COLO829 (cell line): ENCODE measurements at regions not wholly inside any gene's neighbourhood (a gene's known extent, or its start where the extent isn't known, plus 50 kb on each side); places are given as distances from the start of the nearest gene placed in this dataset.
"Not testable (repeated sequence)": the region's sequence is repeated elsewhere in the genome, so short reads cannot be mapped to it uniquely, and the experiment has no call there.

Source experiments
- DNase-seq: peaks from one replicate; pipeline ENCODE4 v3.0.0; 2012; ENCODE audit warnings: low spot score

DNA sequence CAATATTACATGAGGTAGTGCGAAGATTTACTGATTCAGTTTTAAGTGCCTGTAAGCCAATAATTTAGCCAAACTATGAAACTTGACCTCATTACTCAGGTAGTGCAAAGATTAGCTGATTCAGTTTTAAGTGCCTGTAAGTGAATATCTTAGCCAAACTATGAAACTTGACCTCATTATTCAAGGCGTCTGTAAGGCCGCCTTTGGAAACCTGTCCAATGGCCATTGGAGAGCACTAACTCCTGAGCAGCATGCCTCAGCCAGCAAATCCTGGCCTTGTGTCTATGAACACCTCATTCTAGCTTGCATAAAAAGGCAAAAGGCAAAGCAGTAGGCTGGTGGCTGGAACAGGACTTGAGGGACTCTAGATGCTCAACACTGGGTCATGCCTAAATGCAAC, 127.0 kb upstream of the GPR12 start:
- no peak for DNase-seq

DNA sequence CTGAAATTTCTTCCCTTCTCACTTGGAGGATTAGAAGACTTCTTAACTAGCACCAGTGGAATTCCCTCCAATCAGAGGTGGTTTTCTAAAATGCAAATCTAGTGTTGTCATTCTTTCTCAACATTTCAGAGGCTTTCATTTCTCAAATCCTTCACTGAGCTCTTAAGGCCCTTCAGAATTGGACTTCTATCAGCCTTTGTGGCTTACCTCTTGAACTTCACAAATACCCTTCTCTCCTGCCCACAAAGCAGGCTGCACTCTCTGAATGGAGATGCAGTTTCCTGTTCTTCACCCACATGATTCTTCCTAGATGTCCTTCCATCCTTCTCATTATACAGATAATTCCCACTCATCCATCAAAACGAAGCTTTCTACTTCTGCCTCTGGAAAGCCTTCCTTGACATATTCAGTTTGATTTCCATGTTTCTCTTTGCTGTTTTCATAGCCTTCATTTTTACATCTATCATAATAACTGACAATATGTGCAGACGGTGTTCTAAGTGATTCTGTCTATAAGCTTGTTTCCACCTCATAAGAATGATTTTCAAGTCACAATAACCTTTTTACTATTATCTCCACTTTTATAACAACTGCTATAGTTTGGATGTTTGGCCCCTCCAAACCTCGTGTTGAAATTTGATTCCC, 123.1 kb upstream of the GPR12 start:
- DNase-seq = no peak

DNA sequence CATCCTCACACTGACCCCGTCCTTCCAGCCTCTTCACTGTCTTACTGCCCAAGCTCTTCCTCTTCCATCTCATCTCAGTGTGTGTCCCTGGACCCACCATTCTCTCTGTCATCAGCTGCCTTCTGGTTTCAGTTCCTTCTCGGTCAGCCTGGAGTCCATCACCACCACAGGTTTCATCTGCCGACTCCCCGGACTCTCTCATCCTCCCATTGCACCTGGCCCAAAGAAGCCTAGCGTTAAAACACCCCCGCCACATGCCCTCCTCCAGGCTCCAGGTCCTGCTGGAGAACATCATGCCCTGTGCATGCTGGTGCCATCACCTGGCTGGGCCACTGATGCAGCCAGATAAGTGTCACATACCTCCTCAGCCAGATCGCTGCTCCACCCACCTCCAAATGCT, 122.1 kb upstream of the GPR12 start:
- DNase-seq = no peak

DNA sequence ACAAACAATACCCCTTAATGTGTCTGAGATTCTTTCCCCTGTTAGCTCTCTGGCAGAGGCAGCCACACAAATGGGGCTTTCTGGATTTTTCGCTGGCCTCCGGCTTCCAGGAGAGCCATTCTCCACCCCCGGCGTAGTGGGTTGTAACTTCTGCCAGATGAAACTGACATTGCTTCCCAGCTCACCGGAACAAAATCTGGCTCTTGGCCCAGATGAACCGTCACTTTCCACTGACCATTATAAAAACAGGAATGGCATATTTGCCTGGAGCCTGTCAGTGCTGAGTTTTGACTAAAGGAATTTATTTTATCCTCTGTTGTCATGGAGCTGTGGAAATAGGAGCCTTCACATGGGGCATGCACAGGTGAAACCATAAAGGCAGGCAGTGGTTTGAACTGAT, 120.6 kb upstream of the GPR12 start:
- peak; percentile 21 for DNase-seq

DNA sequence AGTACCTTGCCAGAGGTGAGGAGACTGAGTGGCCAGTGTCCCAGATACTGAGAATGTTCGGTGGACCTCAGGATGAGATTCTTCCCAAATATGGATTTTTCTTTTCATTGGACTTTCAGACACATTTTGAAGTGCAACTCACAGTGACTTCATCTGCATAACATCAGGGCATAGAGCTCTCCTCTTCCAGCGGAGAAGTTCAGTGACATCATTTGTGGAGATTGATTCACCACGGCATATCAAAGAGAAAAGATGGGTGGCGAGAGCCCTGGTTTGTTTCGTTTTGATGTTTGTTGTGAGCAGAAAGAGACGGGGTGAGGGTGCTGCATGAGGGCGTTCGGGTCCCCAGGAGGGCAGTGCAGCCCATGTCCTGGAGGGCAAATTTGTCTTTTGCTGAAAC, 120.1 kb upstream of the GPR12 start:
- no peak for DNase-seq

DNA sequence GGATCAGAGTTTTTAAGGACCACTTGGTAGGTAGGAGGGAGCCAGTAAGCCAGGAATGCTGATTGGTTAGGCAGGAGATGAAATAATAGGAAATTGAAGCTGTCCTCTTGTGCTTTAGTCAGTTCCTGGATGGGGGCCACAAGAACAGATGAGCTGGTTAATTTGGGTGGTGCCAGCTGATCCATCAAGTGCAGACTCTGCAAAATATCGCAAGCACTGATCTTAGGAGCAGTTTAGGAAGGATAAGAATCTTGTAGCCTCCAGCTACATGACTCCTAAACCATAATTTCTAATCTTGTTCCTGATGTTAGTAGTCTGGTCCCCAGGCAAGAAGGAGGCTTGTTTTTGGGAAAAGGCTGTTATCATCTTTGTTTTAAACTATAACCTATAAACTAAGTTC, 117.9 kb upstream of the GPR12 start:
- no peak for DNase-seq

DNA sequence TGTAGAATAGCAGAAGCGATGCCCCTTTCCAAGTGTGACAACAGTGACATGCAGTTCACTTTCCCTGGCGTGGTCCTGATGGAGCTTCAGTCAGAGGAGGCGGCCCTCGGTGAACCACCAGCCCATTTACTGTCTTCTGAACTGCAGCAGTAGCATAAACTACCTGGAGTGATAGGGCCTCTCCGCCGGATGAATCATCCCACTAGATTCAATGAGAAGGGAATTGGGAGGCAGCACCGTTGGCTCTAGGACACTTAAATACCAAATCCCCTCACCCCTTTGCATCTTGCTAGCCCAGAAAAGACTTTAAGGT, 112.8 kb upstream of the GPR12 start:
- DNase-seq = no peak

DNA sequence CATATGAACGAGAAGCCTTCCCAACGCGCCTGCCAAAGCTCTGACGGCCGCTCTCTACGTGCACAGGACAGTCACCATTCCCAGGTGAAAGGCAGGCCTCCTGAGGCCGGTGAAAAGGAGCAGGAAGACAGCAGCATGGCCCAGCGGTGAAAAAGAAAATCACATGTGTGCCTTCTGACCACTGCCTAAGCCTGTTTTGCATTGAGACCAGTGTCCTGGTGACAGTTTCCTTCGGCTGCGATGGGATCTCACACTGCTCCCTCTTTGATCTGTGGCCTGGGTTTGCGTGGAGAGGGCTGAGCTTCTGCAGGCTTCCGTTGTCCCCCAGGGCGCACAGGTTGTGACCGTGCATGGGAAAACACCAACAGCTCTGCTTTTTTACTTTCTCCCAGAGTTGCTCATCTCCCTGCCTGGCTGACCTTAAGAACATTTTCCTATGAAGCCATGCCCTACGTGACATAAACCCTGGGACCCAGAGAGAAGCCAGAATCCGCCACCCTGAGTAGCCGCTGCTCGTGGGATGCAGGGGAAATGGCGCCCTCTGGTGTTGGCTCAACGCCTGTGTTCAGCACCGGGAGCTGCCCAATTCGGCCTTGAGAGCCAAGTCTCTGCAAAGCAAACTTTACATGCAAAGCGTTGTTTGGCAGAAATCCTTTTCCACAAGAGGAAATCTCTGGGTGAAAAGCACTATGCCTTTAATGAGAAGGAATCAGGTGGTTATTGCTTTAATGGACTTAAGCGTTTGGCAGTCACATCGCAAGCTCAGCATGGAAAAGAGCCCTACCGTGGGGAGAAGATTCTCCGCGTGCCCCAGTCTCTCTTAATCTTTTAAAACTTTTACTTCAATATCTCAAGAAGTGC, 112.2 kb upstream of the GPR12 start:
- no peak for DNase-seq

DNA sequence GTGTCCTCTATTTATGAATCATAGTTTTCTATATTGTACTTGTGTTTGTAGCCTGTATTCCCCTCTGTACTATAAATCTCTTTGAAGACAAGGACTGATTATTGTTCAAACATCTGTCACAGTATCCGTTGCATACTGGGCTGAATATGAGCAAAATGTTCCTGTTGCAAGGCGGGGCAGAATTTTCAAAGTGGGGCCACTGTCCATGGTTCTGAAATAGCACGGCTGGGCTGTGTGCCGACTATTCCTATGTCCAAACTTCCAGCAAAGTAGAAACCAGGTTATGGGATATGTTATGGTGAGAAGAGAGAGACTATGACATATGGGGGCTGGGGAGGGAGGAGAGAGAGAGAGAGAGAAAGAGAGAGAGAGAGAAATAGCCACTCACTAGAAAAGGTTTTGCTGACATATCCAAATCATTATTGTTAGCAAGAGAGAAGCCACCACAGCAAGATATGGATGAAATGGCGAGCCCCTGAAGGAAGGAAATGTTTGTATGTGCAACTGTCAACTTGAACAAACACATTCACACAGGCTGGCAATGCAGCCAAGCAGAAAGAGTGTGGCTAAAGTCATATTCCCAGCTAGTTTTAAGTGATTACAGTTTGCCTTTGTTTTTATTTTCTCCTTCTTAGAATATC, 107.0 kb upstream of the GPR12 start:
- peak; percentile 66 for DNase-seq

DNA sequence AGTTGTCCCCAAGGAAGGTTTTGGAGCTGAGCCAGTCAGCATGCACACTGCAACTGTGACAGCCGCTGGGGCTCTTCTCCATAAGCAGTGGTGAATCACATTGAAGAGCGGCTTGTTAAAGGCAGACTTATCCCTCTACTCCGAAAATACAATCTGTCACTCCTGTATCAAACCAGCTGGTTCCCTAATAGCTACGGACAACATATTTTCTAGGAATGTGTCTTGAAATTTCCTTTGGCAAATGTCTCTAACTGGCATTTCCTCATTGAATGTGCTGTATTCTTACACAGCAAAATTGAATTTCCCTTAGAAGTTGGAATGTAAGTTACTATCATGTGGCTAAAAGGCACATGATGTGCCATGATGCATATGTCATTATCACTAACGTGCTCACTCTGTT, 104.0 kb upstream of the GPR12 start:
- no peak for DNase-seq

DNA sequence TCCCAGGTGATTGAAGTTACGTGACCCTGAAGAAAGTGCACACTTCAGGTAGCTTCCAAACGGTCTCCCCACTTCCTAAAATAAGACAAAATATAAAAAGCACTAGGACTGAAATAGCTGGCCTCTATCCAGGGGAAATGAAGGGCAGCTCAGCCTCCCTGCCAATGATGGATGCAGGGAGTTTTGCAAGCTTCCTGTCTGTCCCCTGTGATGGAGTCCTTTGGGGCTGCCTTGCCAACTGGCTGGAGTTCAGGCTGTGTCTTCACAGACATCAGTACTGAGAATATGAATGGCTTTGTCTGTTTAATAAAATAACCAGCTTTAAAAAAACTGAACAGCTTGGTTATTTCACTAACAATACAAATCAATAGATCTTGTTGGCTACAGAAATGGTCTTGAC, 101.4 kb upstream of the GPR12 start:
- no peak for DNase-seq

DNA sequence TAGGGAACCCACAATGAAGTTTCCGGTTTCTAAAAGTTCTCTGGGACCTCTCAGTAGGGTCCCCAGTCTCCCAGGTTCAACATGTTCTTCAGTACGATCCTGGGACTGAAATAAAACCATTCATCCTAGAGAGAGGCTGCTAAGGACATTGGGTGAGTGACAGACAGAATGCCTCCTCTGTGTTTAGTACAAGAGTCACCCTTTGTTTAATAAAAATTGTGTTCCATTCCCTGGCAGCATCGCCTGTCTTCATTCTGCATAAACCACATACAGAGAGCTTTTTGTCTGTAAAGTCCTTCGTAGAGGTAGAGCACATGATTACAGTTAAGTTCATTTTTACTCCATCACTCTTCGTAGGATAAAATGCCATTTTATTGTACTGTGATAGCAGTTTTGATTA, 95.3 kb upstream of the GPR12 start:
- DNase-seq = peak; percentile 86

DNA sequence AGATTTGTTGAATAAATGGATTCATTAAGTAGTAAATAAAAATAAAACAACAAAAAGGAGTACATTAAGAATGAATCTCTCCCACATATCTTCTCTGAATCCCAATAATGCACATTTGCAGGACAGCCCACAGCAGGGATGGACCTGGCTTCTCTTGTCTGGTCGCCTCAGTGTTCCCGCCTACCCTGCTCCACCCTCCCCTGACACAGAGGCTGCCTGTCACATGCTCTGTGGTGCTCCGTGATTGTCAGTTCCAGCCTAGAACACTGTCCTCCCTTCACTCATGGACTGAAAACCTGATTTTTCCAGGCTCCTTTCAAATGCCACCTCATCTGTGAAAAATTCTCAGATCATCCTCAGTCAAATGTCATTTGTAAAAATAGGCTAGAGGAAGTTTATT, 94.5 kb upstream of the GPR12 start:
- DNase-seq = no peak

DNA sequence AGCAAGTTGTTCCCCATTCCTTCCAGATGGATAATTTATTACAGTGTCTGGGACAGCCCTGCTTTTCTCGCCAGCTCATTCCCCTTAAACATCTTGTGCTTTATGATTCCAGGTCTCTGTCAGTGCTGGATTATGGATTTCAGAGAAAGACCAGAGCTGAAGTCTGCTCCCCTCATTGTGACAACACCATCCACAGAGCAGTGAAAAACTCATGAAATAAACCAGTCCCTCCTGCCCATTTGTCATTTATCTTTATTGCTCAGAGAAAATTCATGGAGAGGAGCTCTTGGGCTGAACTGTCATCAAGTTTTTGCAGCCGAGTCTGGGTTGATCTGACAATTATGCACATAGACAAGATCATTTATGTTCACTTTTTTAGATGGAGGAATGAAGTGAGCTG, 92.7 kb upstream of the GPR12 start:
- no peak for DNase-seq

DNA sequence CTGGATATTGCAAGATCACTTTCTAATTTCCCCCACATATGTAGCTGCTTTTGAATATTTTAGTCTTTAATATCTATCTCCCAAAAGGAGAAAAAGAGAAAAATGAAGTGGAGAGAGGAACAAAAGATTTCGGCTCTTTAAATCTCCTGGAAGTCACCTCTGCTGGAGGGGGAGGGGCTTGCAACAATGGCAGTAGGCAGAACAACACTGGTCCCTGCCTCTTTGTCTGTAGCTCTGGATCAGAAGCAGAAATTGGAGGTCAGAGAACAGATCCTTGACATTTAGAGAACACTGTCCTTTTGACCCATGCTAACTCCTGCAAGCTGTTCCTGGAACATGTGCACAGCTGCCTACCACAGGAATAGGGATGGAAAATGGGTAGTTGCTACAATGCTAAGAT, 86.7 kb upstream of the GPR12 start:
- no peak for DNase-seq

DNA sequence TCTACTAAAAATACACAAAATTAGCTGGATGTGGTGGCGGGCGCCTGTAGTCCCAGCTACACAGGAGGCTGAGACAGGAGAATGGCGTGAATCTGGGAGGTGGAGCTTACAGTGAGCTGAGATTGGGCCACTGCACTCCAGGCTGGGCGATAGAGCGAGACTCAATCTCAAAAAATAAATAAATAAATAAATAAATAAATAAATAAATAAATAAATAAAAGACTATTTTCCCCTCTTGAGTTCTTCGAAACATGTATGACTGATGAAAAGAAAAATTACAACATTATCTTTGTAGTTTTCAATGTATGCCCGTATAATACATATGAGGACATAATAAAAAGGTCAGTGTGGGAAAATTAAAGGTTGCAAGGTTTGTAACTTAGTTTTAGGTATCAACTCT, 84.5 kb upstream of the GPR12 start:
- not testable (repeated sequence) for DNase-seq

DNA sequence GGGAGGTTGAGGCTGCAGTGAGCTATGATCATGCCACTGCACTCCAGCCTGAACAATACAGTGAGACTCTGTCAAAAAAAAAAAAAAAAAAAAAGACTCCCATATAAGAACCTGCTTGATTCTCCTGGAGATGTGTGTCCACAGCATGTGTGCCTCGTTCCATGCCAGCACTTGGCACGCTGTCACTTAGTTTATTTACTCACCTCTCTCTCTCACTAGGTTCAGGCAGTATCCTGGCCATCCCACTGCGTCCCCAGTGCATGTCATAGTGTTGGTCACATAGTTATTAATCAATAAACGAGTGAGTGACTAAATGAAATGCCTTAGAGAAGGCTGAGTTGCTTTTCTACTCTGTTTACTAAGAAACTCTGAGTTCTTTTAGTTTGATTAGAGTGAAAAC, 79.1 kb upstream of the GPR12 start:
- no peak for DNase-seq

DNA sequence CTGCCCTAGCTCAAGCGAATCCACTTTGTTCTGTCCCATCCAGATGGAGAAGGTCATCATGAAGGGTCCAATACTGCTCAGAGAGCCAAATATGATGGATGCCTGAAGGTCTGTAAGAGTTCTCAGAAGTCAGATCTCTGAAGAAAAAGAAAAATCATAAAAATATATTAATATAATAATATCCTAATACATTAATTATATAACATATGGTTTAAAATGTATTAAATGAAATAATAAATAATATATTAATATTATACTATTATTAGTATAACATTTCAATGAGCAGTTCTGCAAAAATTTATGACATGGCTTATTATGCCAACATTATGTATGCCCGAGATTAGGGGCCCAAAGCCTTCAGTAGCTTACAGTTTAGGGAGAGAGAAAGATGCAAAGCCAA, 78.2 kb upstream of the GPR12 start:
- DNase-seq = no peak

DNA sequence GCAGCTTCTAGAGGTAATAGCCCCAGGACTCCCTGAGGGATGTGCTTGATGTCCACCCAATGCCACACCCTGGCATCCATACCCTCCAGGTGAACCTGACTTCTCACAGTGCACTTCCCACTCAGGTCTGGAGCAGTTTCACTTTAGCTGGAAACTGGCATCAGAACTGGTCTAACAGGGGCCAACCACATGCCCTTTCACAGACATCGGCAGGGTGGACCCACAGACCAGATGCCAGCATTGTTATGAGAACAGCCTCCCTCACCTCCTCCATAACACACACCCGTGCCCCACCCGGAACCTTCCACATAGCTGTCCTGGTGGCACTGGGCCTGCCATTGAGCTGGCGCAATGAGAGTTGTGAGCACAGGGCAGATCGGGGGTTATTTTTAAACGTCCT, 77.4 kb upstream of the GPR12 start:
- DNase-seq = no peak

DNA sequence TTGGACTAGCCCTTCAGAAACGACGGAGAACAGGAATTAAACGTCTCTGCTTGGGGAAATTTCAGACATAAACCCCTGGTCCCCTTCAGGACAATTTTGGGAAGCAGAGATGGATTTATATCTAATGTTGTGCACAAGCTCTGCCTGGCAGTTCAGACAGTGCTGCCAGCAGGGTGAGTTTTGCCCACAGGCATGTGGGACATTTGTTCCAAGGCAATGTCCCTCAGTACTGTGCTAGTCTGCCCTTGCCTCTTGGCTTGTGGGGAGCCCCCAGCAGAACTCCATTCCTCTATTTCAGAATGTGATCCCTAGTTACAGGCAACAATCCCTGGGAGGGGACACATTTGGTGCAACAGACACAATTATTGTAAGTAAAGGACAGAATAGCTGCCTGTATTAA, 76.5 kb upstream of the GPR12 start:
- DNase-seq = no peak

DNA sequence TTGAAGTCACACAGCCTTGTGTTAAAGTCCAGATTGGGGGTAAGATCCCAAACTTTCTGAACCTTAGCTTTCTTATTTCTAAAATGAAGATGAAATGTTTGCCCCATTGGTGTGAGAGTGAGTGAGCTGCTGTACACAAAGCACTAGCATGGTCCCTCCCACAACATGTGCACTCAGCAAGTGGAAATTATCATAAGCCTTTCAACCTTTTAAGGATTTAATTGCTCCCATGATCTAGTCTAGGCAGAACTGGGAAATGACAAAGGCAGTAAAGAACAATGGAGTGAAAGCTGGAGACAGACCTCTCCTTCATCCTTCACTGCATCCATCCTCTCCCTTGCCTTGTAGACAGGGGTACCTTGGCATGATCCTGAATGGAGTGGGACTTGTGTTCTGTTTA, 76.0 kb upstream of the GPR12 start:
- DNase-seq = no peak

DNA sequence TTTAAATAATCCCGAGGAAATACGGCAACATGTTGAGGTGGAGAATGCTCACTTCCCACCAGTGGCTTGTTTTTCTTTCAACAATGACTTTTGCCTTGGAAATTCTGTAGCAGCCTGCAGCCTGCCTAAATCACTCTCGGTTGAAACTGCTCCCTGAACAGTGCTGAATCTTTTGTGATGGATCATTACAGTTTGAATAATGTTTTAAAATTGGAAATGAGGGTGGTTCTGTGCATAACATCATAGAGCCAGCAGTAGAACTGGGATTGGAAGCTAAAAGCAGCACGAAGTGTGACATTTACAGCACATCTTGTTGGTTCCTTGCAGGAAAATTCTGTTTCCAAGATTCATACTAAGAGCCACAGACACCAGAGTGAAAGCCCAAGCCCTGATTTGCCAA, 74.1 kb upstream of the GPR12 start:
- DNase-seq = no peak

DNA sequence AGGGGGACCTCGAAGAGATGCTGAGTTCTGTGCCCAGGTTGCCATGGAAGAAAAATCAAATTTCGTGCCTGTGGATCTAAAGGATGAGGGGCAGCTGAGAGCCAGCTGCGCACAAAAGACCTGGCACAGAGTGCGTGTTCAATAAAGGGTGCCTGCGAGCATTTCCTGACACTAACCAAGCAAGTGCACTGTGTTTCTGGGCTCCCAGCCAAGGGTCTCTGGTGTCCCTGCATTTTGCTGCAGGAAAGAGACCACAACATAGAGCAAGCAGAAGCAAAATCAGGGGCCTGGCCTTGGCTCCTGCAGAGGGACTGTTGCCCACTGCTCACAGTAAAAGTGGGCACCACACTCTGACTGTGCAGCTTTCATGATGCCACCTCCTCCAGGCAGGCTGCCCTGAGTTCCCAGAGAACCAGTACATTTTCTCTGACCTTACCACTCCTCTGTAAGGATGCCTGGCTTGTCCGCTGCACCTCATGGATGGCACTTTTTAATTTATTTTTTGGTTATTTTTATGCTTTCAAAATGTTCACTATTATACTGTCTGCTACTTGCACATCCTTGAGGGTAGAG, 70.8 kb upstream of the GPR12 start:
- no peak for DNase-seq
